ENCODE measurements at regions not wholly inside any gene's neighbourhood (a gene's known extent, or its start where the extent isn't known, plus 50 kb on each side); places are given as distances from the start of the nearest gene placed in this dataset.

GRCh38 chr22:34976886-34977285 lies 89.1 kb upstream of the ISX start:
- TF ChIP-seq RNF2 (IDR thresholded peaks at IDR 0.05; ENCODE audit: borderline replicate concordance, low read depth): no peak
- TF ChIP-seq HDAC2 (IDR thresholded peaks at IDR 0.05): no peak
- TF ChIP-seq CBX2 (IDR thresholded peaks at IDR 0.05; ENCODE audit: borderline replicate concordance, low read depth): no peak
- TF ChIP-seq HOXB5 (CRISPR knock-in tag; IDR thresholded peaks at IDR 0.05): no peak
- TF ChIP-seq FOSL2 (IDR thresholded peaks at IDR 0.05): no peak
- no peak for TF ChIP-seq FOSL2 (CRISPR knock-in tag; IDR thresholded peaks at IDR 0.05)
- TF ChIP-seq BHLHE40 (IDR thresholded peaks at IDR 0.05; ENCODE audit: low read depth, low read length): no peak
- no peak for TF ChIP-seq USF2 (IDR thresholded peaks at IDR 0.05)
- no peak for TF ChIP-seq POLR2AphosphoS2 (conservative IDR thresholded peaks at IDR 0.05; ENCODE audit: low read length)
- TF ChIP-seq HOXB13 (CRISPR knock-in tag; IDR thresholded peaks at IDR 0.05; ENCODE audit: low read depth): no peak
- no peak for TF ChIP-seq MAX (IDR thresholded peaks at IDR 0.05)
- TF ChIP-seq HMGXB4 (CRISPR knock-in tag; IDR thresholded peaks at IDR 0.05; ENCODE audit: borderline replicate concordance): no peak
- no peak for TF ChIP-seq FOXS1 (CRISPR knock-in tag; IDR thresholded peaks at IDR 0.05)
- TF ChIP-seq RAD21 (conservative IDR thresholded peaks at IDR 0.05 in 1 of 2, IDR thresholded peaks at IDR 0.05 in 1 of 2): no peak
- no peak for TF ChIP-seq PHF8 (IDR thresholded peaks at IDR 0.05; ENCODE audit: borderline replicate concordance, low read depth)
- no peak for TF ChIP-seq NFE2L2 (conservative IDR thresholded peaks at IDR 0.05; ENCODE audit: low read length)
- no peak for TF ChIP-seq MYC (IDR thresholded peaks at IDR 0.05; ENCODE audit: borderline replicate concordance, low read length)
- no peak for TF ChIP-seq SMC3 (IDR thresholded peaks at IDR 0.05)
- no peak for TF ChIP-seq CHD4 (IDR thresholded peaks at IDR 0.05; ENCODE audit: borderline replicate concordance)
- Histone ChIP-seq H3K4me3 (no peak overlapping the region), H3K27ac (no peak overlapping the region), H3K9me3 (no peaks in the 10 kb centered on the region), H3K4me2 (no peak overlapping the region), H3K4me1 (no peaks in the 10 kb centered on the region)
- no peak for FAIRE-seq
- 0% methylated on average over 2 of the region's 2 CpGs for WGBS (ENCODE audit: missing lambda C conversion rate)
- ChIA-PET CTCF (no interaction called here), POLR2A (no interaction called here)
- ATAC-seq: no peak
- no peak for DNase-seq (ENCODE audit: low read depth in 1 of 2, low spot score in 1 of 2)

GRCh38 chr22:34986523-34986922 lies 79.4 kb upstream of the ISX start:
- 0% methylated on average over 1 of the region's 1 CpG for WGBS (ENCODE audit: missing lambda C conversion rate)
- no peak for FAIRE-seq
- DNase-seq (ENCODE audit: low read depth in 1 of 2, low spot score in 1 of 2): no peak
- no peak overlapping the region for H3K4me3 ChIP-seq
- no peak for ATAC-seq
- H3K9me3 ChIP-seq: no peaks in the 10 kb centered on the region
- no peak overlapping the region for H3K4me2 ChIP-seq
- ChIA-PET CTCF (no interaction called here), POLR2A (no interaction called here)
- no peak for TF ChIP-seq CHD2 (IDR thresholded peaks at IDR 0.05; ENCODE audit: low read length, partially characterized antibody)
- TF ChIP-seq HOXA7 (CRISPR knock-in tag; IDR thresholded peaks at IDR 0.05): no peak
- TF ChIP-seq CEBPB (IDR thresholded peaks at IDR 0.05): no peak
- no peak for TF ChIP-seq ATOH8 (CRISPR knock-in tag; IDR thresholded peaks at IDR 0.05; ENCODE audit: low read depth)
- TF ChIP-seq E2F6 (IDR thresholded peaks at IDR 0.05; ENCODE audit: borderline replicate concordance, low read depth): no peak
- TF ChIP-seq CBX2 (IDR thresholded peaks at IDR 0.05; ENCODE audit: borderline replicate concordance, low read depth): no peak
- no peak for TF ChIP-seq POLR2AphosphoS2 (conservative IDR thresholded peaks at IDR 0.05; ENCODE audit: low read length)
- no peak for TF ChIP-seq EHF (CRISPR knock-in tag; IDR thresholded peaks at IDR 0.05)
- TF ChIP-seq NFE2L2 (conservative IDR thresholded peaks at IDR 0.05; ENCODE audit: low read length): no peak
- no peak for TF ChIP-seq SREBF2 (IDR thresholded peaks at IDR 0.05)
- no peak for TF ChIP-seq POLR2A (IDR thresholded peaks at IDR 0.05; ENCODE audit: low read length)
- no peak for TF ChIP-seq HMGXB4 (CRISPR knock-in tag; IDR thresholded peaks at IDR 0.05; ENCODE audit: borderline replicate concordance)
- TF ChIP-seq ZFP36 (IDR thresholded peaks at IDR 0.05; ENCODE audit: borderline replicate concordance, partially characterized antibody): no peak
- no peaks in the 10 kb centered on the region for H3K4me1 ChIP-seq
- H3K27ac ChIP-seq: no peak overlapping the region
